ENCODE measurements at regions not wholly inside any gene's neighbourhood (a gene's known extent, or its start where the extent isn't known, plus 50 kb on each side); places are given as distances from the start of the nearest gene placed in this dataset.
"Not testable (repeated sequence)": the region's sequence is repeated elsewhere in the genome, so short reads cannot be mapped to it uniquely, and the experiment has no call there.

DNA sequence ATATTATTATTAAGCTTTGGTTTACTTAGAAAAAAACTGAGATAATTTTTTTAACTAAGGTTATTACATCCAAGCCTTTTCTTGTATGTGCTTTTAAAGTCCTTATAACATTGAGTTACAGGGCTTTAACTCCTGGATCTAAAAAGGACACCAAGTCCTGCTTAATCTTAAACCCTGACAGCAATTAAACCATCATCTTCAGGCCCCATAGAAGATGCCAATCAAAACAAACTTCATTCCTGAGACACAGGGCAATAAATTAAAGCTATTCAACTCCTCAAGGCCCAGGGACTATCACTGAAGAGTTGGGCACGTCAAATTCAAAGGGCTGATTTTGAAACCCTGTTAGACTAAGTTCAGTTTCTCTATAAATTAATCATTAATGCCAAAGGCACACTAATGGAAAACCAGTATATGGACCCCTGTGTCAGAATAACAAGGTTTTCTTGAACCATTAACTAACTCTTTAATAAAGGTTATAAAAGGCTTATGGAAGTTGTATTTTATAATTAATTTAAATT lies 1152.6 kb downstream of the NSUN3 start:
- H3K27ac ChIP-seq, result no peak overlapping the region
- H3K9me3 ChIP-seq (ENCODE audit: low read depth, low read length), result no peaks in the 10 kb centered on the region
- H3K9ac ChIP-seq (ENCODE audit: insufficient read length), result no peak overlapping the region
- TF ChIP-seq EZH2 (IDR thresholded peaks at IDR 0.05) (no peak), FOXP2 (optimal IDR thresholded peaks at IDR 0.05; ENCODE audit: control extremely low read depth, extremely low read length, insufficient read depth) (no peak), POLR2AphosphoS5 (IDR thresholded peaks at IDR 0.05; ENCODE audit: borderline replicate concordance, low read depth, low read length) (no peak)
- no peak for DNase-seq (ENCODE audit: low read depth, low spot score)
- H3K36me3 ChIP-seq (ENCODE audit: insufficient read depth, low read length), result no peaks in the 10 kb centered on the region
- no peak overlapping the region for H3K4me3 ChIP-seq

DNA sequence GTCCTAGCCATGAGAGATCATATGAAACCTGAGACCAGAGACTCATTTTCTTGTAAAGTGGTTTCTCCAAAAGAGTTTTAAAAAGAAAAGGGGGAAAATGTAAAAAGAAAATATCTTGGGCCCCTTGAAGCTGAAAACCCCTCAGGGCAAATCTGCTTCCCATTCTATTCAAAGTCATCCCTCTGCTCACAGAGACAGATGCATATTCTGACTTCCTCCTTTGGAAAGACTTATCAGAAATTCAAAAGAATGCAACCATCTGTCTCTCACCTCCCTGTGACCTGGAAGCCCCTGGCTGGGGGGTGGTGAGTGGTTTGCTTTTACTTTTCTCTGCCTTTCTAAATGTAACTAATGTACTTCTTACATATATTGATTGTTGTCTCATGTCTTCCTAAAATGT lies 1154.8 kb downstream of the NSUN3 start:
- Histone ChIP-seq H3K27ac (no peak overlapping the region), H3K4me3 (no peak overlapping the region), H3K9ac (ENCODE audit: insufficient read length) (no peak overlapping the region), H3K9me3 (ENCODE audit: low read depth, low read length) (no peaks in the 10 kb centered on the region), H3K36me3 (ENCODE audit: insufficient read depth, low read length) (no peaks in the 10 kb centered on the region)
- DNase-seq (ENCODE audit: low read depth, low spot score), result no peak
- no peak for TF ChIP-seq EZH2 (IDR thresholded peaks at IDR 0.05)
- no peak for TF ChIP-seq FOXP2 (optimal IDR thresholded peaks at IDR 0.05; ENCODE audit: control extremely low read depth, extremely low read length, insufficient read depth)
- no peak for TF ChIP-seq POLR2AphosphoS5 (IDR thresholded peaks at IDR 0.05; ENCODE audit: borderline replicate concordance, low read depth, low read length)

GRCh38 chr3:95218484-95218883 lies 1155.6 kb downstream of the NSUN3 start:
- H3K9me3 ChIP-seq (ENCODE audit: low read depth, low read length), result no peaks in the 10 kb centered on the region

DNA sequence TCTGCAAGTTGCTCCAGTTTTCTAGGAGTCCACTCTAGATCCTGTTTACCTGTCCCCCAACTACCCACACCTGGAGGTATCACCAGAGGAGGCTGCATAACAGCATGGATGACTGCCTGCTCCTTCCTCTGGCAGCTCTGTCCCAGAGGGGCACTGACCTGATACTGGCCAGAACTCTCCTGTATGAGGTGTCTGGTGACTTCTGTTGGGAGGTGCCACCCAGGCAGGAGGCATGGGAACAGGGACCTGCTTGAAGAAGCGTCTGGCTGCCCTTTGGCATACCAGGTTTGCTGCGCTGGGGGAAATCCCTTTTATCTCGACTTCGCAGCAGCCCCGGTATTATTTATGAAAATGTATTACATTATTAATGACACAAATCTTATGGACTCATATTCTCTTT lies 1163.6 kb downstream of the NSUN3 start:
- no peaks in the 10 kb centered on the region for H3K9me3 ChIP-seq (ENCODE audit: low read depth, low read length)
- no peak overlapping the region for H3K4me3 ChIP-seq
- DNase-seq (ENCODE audit: low read depth, low spot score), result no peak
- TF ChIP-seq FOXP2 (optimal IDR thresholded peaks at IDR 0.05; ENCODE audit: control extremely low read depth, extremely low read length, insufficient read depth) (no peak), EZH2 (IDR thresholded peaks at IDR 0.05) (no peak), POLR2AphosphoS5 (IDR thresholded peaks at IDR 0.05; ENCODE audit: borderline replicate concordance, low read depth, low read length) (no peak)
- H3K27ac ChIP-seq, result no peak overlapping the region
- H3K36me3 ChIP-seq (ENCODE audit: insufficient read depth, low read length), result no peaks in the 10 kb centered on the region
- H3K9ac ChIP-seq (ENCODE audit: insufficient read length), result no peak overlapping the region

More at GRCh38 chr3:95218484-95218883, 1155.6 kb downstream of the NSUN3 start:
- TF ChIP-seq POLR2AphosphoS5 (IDR thresholded peaks at IDR 0.05; ENCODE audit: borderline replicate concordance, low read depth, low read length) (no peak), FOXP2 (optimal IDR thresholded peaks at IDR 0.05; ENCODE audit: control extremely low read depth, extremely low read length, insufficient read depth) (no peak), EZH2 (IDR thresholded peaks at IDR 0.05) (no peak)
- no peak overlapping the region for H3K9ac ChIP-seq (ENCODE audit: insufficient read length)
- H3K36me3 ChIP-seq (ENCODE audit: insufficient read depth, low read length), result no peaks in the 10 kb centered on the region
- no peak for DNase-seq (ENCODE audit: low read depth, low spot score)
- no peak overlapping the region for H3K4me3 ChIP-seq
- H3K27ac ChIP-seq, result no peak overlapping the region

DNA sequence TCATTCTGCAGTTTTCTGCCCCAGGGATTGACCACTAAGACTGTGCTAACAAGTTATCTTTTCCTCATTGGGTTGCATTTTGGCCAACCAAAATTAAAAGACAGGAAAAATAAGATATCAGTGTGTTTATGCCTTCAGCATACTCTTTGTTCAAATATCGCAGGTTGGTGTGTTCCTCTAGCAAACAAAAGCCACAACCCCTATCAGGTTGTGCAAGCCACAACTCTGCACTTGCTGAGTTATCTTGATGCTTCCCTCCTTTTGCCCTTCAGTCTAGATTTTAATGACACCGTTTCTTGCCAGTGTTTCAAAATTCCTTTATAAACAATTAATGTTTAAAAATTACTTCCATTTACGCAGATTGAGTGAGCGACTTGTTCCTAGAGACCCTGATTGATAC lies 1164.2 kb downstream of the NSUN3 start:
- H3K9me3 ChIP-seq (ENCODE audit: low read depth, low read length), result no peaks in the 10 kb centered on the region
- no peak overlapping the region for H3K9ac ChIP-seq (ENCODE audit: insufficient read length)
- H3K36me3 ChIP-seq (ENCODE audit: insufficient read depth, low read length), result no peaks in the 10 kb centered on the region
- H3K4me3 ChIP-seq, result no peak overlapping the region
- H3K27ac ChIP-seq, result no peak overlapping the region
- no peak for DNase-seq (ENCODE audit: low read depth, low spot score)
- no peak for TF ChIP-seq EZH2 (IDR thresholded peaks at IDR 0.05)
- TF ChIP-seq POLR2AphosphoS5 (IDR thresholded peaks at IDR 0.05; ENCODE audit: borderline replicate concordance, low read depth, low read length), result no peak
- no peak for TF ChIP-seq FOXP2 (optimal IDR thresholded peaks at IDR 0.05; ENCODE audit: control extremely low read depth, extremely low read length, insufficient read depth)

DNA sequence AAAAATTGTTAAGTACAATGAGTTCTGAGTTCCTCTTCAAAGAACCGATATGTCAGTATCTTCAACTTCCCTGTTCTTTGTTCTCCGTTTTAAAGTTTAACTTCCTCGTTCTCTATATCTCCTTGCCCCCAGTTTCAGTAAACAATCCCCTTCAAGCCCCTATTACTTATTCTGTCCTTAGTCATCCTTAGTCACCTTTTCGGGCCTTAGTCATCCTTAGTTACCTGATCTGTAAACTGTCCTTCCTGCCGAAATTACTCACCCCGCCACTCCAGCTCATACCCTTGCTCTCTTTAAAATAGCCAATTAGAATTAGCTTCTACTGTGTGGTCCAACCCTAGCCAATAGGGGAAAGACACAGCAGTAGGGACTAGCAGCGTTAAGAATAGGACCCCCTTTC lies 1165.6 kb downstream of the NSUN3 start:
- Histone ChIP-seq H3K9ac (ENCODE audit: insufficient read length) (no peak overlapping the region), H3K36me3 (ENCODE audit: insufficient read depth, low read length) (no peaks in the 10 kb centered on the region), H3K9me3 (ENCODE audit: low read depth, low read length) (no peaks in the 10 kb centered on the region), H3K27ac (no peak overlapping the region), H3K4me3 (no peak overlapping the region)
- DNase-seq (ENCODE audit: low read depth, low spot score), result no peak
- no peak for TF ChIP-seq FOXP2 (optimal IDR thresholded peaks at IDR 0.05; ENCODE audit: control extremely low read depth, extremely low read length, insufficient read depth)
- TF ChIP-seq POLR2AphosphoS5 (IDR thresholded peaks at IDR 0.05; ENCODE audit: borderline replicate concordance, low read depth, low read length), result no peak
- TF ChIP-seq EZH2 (IDR thresholded peaks at IDR 0.05), result no peak

DNA sequence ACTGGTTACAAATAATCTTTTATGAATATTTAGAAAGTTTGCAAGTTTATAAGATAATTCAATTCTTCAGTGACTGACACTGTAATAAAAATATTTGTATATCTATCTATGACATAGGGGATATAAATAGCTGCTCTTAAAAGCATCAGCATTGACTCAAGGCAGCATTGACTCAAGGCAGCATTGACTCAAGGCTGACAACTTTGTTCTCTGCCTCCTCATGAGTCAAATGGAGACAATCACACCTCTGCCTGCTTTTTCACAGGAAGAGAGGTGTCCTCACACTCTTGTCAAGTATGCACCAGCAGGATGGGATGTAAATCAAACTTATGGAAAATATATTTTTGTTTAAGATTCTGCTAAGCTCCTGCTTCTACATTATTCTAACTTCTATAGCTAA lies 1173.1 kb downstream of the NSUN3 start:
- no peak for TF ChIP-seq EZH2 (IDR thresholded peaks at IDR 0.05)
- no peak for TF ChIP-seq FOXP2 (optimal IDR thresholded peaks at IDR 0.05; ENCODE audit: control extremely low read depth, extremely low read length, insufficient read depth)
- no peak for TF ChIP-seq POLR2AphosphoS5 (IDR thresholded peaks at IDR 0.05; ENCODE audit: borderline replicate concordance, low read depth, low read length)
- no peak for DNase-seq (ENCODE audit: low read depth, low spot score)
- Histone ChIP-seq H3K27ac (no peak overlapping the region), H3K36me3 (ENCODE audit: insufficient read depth, low read length) (no peaks in the 10 kb centered on the region), H3K9me3 (ENCODE audit: low read depth, low read length) (no peaks in the 10 kb centered on the region), H3K4me3 (no peak overlapping the region), H3K9ac (ENCODE audit: insufficient read length) (no peak overlapping the region)

DNA sequence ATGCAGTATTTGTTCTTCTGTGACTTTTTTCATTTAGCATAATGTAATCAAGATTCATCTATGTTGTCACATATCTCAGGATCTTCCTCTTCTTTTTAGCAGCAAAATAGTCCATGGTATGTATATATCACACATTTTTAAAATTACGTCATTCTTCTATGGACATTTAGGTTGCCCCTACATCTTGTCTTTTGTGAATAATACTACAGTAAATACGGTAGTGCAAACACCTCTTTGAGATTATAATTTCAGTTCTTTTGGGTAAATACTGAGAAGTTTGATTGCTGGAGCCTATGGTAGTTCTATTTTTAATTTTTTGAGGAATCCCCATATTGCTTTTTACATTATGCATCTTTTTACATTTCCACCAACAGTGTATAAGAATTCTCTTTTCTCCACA lies 1174.9 kb downstream of the NSUN3 start:
- DNase-seq (ENCODE audit: low read depth, low spot score), result no peak
- H3K4me3 ChIP-seq, result no peak overlapping the region
- no peak for TF ChIP-seq FOXP2 (optimal IDR thresholded peaks at IDR 0.05; ENCODE audit: control extremely low read depth, extremely low read length, insufficient read depth)
- no peak for TF ChIP-seq EZH2 (IDR thresholded peaks at IDR 0.05)
- no peak for TF ChIP-seq POLR2AphosphoS5 (IDR thresholded peaks at IDR 0.05; ENCODE audit: borderline replicate concordance, low read depth, low read length)
- H3K27ac ChIP-seq, result no peak overlapping the region
- no peaks in the 10 kb centered on the region for H3K36me3 ChIP-seq (ENCODE audit: insufficient read depth, low read length)
- no peaks in the 10 kb centered on the region for H3K9me3 ChIP-seq (ENCODE audit: low read depth, low read length)
- no peak overlapping the region for H3K9ac ChIP-seq (ENCODE audit: insufficient read length)

DNA sequence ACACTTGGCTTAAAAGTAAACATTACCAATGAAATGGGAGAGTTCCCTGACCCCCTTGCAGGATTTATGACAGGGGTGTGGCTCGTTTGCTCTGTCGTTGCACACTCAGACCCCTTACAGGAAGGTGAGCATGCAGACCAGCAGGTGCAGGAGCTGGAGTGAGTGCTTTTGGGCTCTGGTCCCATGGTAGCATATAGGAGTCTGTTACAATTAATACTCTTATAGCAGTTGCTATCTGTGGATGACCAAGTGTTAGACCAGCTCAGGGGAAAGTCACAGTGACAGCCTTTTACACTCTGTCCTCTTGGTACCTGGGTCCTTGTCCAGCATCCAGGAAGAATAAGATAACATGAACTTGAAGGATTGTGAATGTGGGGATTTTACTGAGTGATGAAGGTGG lies 1177.5 kb downstream of the NSUN3 start:
- DNase-seq (ENCODE audit: low read depth, low spot score), result no peak
- Histone ChIP-seq H3K27ac (no peak overlapping the region), H3K4me3 (no peak overlapping the region), H3K9me3 (ENCODE audit: low read depth, low read length) (no peaks in the 10 kb centered on the region), H3K9ac (ENCODE audit: insufficient read length) (no peak overlapping the region), H3K36me3 (ENCODE audit: insufficient read depth, low read length) (no peaks in the 10 kb centered on the region)
- no peak for TF ChIP-seq EZH2 (IDR thresholded peaks at IDR 0.05)
- no peak for TF ChIP-seq POLR2AphosphoS5 (IDR thresholded peaks at IDR 0.05; ENCODE audit: borderline replicate concordance, low read depth, low read length)
- no peak for TF ChIP-seq FOXP2 (optimal IDR thresholded peaks at IDR 0.05; ENCODE audit: control extremely low read depth, extremely low read length, insufficient read depth)

GRCh38 chr3:95241256-95241655 lies 1178.4 kb downstream of the NSUN3 start:
- not testable (repeated sequence) for H3K9me3 ChIP-seq (ENCODE audit: low read depth, low read length)

More at GRCh38 chr3:95241256-95241655, 1178.4 kb downstream of the NSUN3 start:
- not testable (repeated sequence) for H3K36me3 ChIP-seq (ENCODE audit: insufficient read depth, low read length); DNase-seq (ENCODE audit: low read depth, low spot score); H3K9ac ChIP-seq (ENCODE audit: insufficient read length); H3K27ac ChIP-seq; H3K4me3 ChIP-seq

Data from SK-N-MC (cell line).